Prostate gland (tissue), 2 donors: ENCODE measurements at regions not wholly inside any gene's neighbourhood (a gene's known extent, or its start where the extent isn't known, plus 50 kb on each side); places are given as distances from the start of the nearest gene placed in this dataset.

Experiments
- DNase-seq: peaks from one replicate; pipeline ENCODE4 v3.0.0-alpha.2; 2019; ENCODE audit warnings: low spot score
- H3K27ac ChIP-seq, 2 donors: fragments of 200-600 bp; sonication (generic); 2 replicates each; pipeline ENCODE4 v1.5.1; 2017 to 2019
- H3K27me3 ChIP-seq: fragments of 200-600 bp; sonication (generic); replicated peaks from 2 replicates; pipeline ENCODE4 v1.5.1; 2019; ENCODE audit not compliant: insufficient read depth
- H3K36me3 ChIP-seq, 2 donors: fragments of 200-600 bp; sonication (generic); 1 replicate in 1 of 2; 2 replicates in 1 of 2; pipeline versions ENCODE4 v1.5.1 to v1.8.1; 2017 to 2019
- H3K4me1 ChIP-seq: fragments of 200-600 bp; sonication (generic); replicated peaks from 2 replicates; pipeline ENCODE4 v1.5.1; 2019
- H3K4me3 ChIP-seq, 2 donors: fragments of 200-600 bp; sonication (generic); 2 replicates each; pipeline ENCODE4 v1.5.1; 2017 to 2019
- H3K9me3 ChIP-seq: fragments of 200-600 bp; sonication (generic); 2 replicates; pipeline ENCODE4 v1.5.1; 2017
- CTCF ChIP-seq, 4 experiments: fragments of 200-600 bp in 2 of 4; fragments of 450-650 bp in 2 of 4; sonication (generic) in 2 of 4; IDR thresholded peaks; 1 replicate in 3 of 4; 2 replicates in 1 of 4; pipeline ENCODE4 v1.5.1; 2016 to 2019; ENCODE audit warnings: antibody characterized with exemption in 4 of 4, mild to moderate bottlenecking in 2 of 4, moderate library complexity in 2 of 4
- POLR2A ChIP-seq: fragments of 450-650 bp; IDR thresholded peaks from one replicate; pipeline ENCODE4 v1.6.1; 2016; ENCODE audit warnings: antibody characterized with exemption, mild to moderate bottlenecking
- POLR2AphosphoS5 ChIP-seq: sonication (generic); formaldehyde crosslinking; IDR thresholded peaks from one replicate; pipeline ENCODE4 v1.6.1; 2017; ENCODE audit warnings: antibody characterized with exemption
- WGBS: methylation state at CpG from one replicate; pipeline ENCODE4 v1.1.5; 2018; 5-methylcytosine and 5-hydroxymethylcytosine counted together
- intact Hi-C: fragments of 100-400 bp; cut with DNase I; formaldehyde crosslinking; loops from one replicate; pipeline ENCODE4 v1.14.2; 2022

- Histone ChIP-seq H3K27ac (no peak overlapping the region), H3K4me3 (no peak overlapping the region), H3K4me1 (no peaks in the 10 kb centered on the region), H3K36me3 (no peaks in the 10 kb centered on the region), H3K27me3 (no peaks in the 10 kb centered on the region), H3K9me3 (no peaks in the 10 kb centered on the region)
- intact Hi-C loops: no loop called here
- no peak for DNase-seq
- TF ChIP-seq POLR2A (no peak), CTCF (IDR thresholded peaks at IDR 0.05) (no peak), POLR2AphosphoS5 (no peak)
- WGBS: 54% methylated on average over 3 of the region's 3 CpGs
Measured at GRCh38 chr2:195121341-195121740, 535.7 kb upstream of the SLC39A10 start.

- intact Hi-C loops: no loop called here
- H3K9me3 ChIP-seq: no peaks in the 10 kb centered on the region
- no peaks in the 10 kb centered on the region for H3K36me3 ChIP-seq
- TF ChIP-seq POLR2A: no peak
- no peak for TF ChIP-seq CTCF (IDR thresholded peaks at IDR 0.05)
- TF ChIP-seq POLR2AphosphoS5: no peak
- no peak overlapping the region for H3K4me3 ChIP-seq
- no peak overlapping the region for H3K27ac ChIP-seq
- DNase-seq: no peak
- H3K27me3 ChIP-seq: no peaks in the 10 kb centered on the region
- no peaks in the 10 kb centered on the region for H3K4me1 ChIP-seq
Measured at GRCh38 chr2:195119231-195119630, 537.8 kb upstream of the SLC39A10 start.

- Histone ChIP-seq H3K27me3 (no peaks in the 10 kb centered on the region), H3K27ac (no peak overlapping the region), H3K4me1 (no peaks in the 10 kb centered on the region), H3K4me3 (no peak overlapping the region), H3K36me3 (no peaks in the 10 kb centered on the region), H3K9me3 (no peaks in the 10 kb centered on the region)
- WGBS: 82% methylated on average over 3 of the region's 3 CpGs
- TF ChIP-seq CTCF (IDR thresholded peaks at IDR 0.05) (no peak), POLR2AphosphoS5 (no peak), POLR2A (no peak)
- no peak for DNase-seq
- intact Hi-C loops: no loop called here
Measured at GRCh38 chr2:195118276-195118675, 538.8 kb upstream of the SLC39A10 start.

GRCh38 chr2:195117011-195117410 lies 540.0 kb upstream of the SLC39A10 start:
- no peaks in the 10 kb centered on the region for H3K9me3 ChIP-seq
- DNase-seq: no peak
- TF ChIP-seq POLR2A (no peak), CTCF (IDR thresholded peaks at IDR 0.05) (no peak), POLR2AphosphoS5 (no peak)
- H3K36me3 ChIP-seq: no peaks in the 10 kb centered on the region
- H3K27ac ChIP-seq: no peak overlapping the region
- no peaks in the 10 kb centered on the region for H3K27me3 ChIP-seq
- intact Hi-C loops: no loop called here
- H3K4me3 ChIP-seq: no peak overlapping the region
- no peaks in the 10 kb centered on the region for H3K4me1 ChIP-seq

GRCh38 chr2:195115738-195116137 lies 541.3 kb upstream of the SLC39A10 start:
- intact Hi-C loops: no loop called here
- Histone ChIP-seq H3K27ac (no peak overlapping the region), H3K4me3 (no peak overlapping the region), H3K36me3 (no peaks in the 10 kb centered on the region), H3K4me1 (no peaks in the 10 kb centered on the region), H3K9me3 (no peaks in the 10 kb centered on the region), H3K27me3 (no peaks in the 10 kb centered on the region)
- 39% methylated on average over 2 of the region's 2 CpGs for WGBS
- TF ChIP-seq POLR2AphosphoS5 (no peak), POLR2A (no peak), CTCF (IDR thresholded peaks at IDR 0.05) (no peak)
- DNase-seq: no peak
